HCT116 (cell line): ENCODE measurements at regions not wholly inside any gene's neighbourhood (a gene's known extent, or its start where the extent isn't known, plus 50 kb on each side); places are given as distances from the start of the nearest gene placed in this dataset.

Experiments used
- ATAC-seq: fragments of 200-7000 bp; cut with Tn5 transposase; 2 replicates; pipeline ENCODE4 v1.9.1; 2020; ENCODE audit warnings: mild to moderate bottlenecking, moderate library complexity
- BruUV-seq: library from RNA; stranded (reverse); fragments of 400-500 nt; replicated peaks from 2 replicates; lab custom pipeline; 2021; lab: Mats Ljungman, UMichigan
- CTCF ChIA-PET: fragments of 300-600 bp; sonication (Branson Sonifier 250); formaldehyde crosslinking; loops from one replicate; lab custom pipeline; 2021; ENCODE audit warnings: antibody characterized with exemption; lab: Charles Lee
- POLR2A ChIA-PET: fragments of 300-600, 350-600 bp; sonication (Branson Sonifier 250); formaldehyde crosslinking; loops from one replicate; lab custom pipeline; 2021; ENCODE audit warnings: antibody characterized with exemption; lab: Charles Lee
- RAD21 ChIA-PET, 2 experiments: fragments of 300-600 bp; sonication (Branson Sonifier 250); formaldehyde crosslinking; loops; one replicate each; lab custom pipeline; 2023; ENCODE audit warnings: low total read pairs in 2 of 2; ENCODE audit not compliant: uncharacterized antibody in 2 of 2, unreplicated experiment in 2 of 2, low non-redundant PET in 1 of 2; lab: Charles Lee
- DNase-seq: peaks from one replicate; pipeline ENCODE4 v3.0.0-alpha.2; 2010; ENCODE audit warnings: low read depth, low spot score
- H2AFZ ChIP-seq: fragments of 200-600 bp; shearing (Covaris generic), sonication (generic); 2 replicates; pipeline ENCODE4 v1.6.1; 2017; ENCODE audit warnings: low read depth, mixed run types, mixed read lengths, antibody characterized with exemption, low read length; ENCODE audit not compliant: poor library complexity, severe bottlenecking
- H3K27ac ChIP-seq: 2 replicates; pipeline ENCODE4 v1.5.1; 2012; ENCODE audit warnings: low read depth, low read length
- H3K27me3 ChIP-seq: fragments of 200-600 bp; sonication (generic); 2 replicates; pipeline ENCODE4 v1.6.1; 2016; ENCODE audit warnings: mixed run types, low read length, mixed read lengths; ENCODE audit not compliant: insufficient read depth
- H3K36me3 ChIP-seq, 2 experiments: fragments of 200-500 bp in 1 of 2; fragments of 200-600 bp in 1 of 2; sonication (Bioruptor generic) in 1 of 2; sonication (generic) in 1 of 2; 2 replicates each; pipeline versions ENCODE4 v1.5.1 to v1.6.1; 2014 to 2016; ENCODE audit warnings: low read length in 2 of 2, inconsistent platforms in 1 of 2, mixed read lengths in 1 of 2, mixed run types in 1 of 2; ENCODE audit not compliant: insufficient read depth in 2 of 2, control insufficient read depth in 1 of 2
- H3K4me1 ChIP-seq, 2 experiments: fragments of 200-600 bp in 1 of 2; sonication (generic) in 1 of 2; 2 replicates each; pipeline versions ENCODE4 v1.5.1 to v1.6.1; 2012 to 2017; ENCODE audit warnings: low read length in 2 of 2, inconsistent platforms in 1 of 2, mild to moderate bottlenecking in 1 of 2, mixed read lengths in 1 of 2, mixed run types in 1 of 2, moderate library complexity in 1 of 2; ENCODE audit not compliant: insufficient read depth in 2 of 2, control insufficient read depth in 1 of 2
- H3K4me2 ChIP-seq: fragments of 200-600 bp; sonication (generic); 2 replicates; pipeline ENCODE4 v1.6.1; 2017; ENCODE audit warnings: mixed run types, low read length, mixed read lengths
- H3K4me3 ChIP-seq, 2 experiments: fragments of 200-600 bp in 1 of 2; sonication (generic) in 1 of 2; replicated peaks in 1 of 2; 2 replicates each; pipeline ENCODE4 v1.5.1; 2011 to 2016; ENCODE audit warnings: low read length in 2 of 2, control low read depth in 1 of 2, low read depth in 1 of 2, mild to moderate bottlenecking in 1 of 2, mixed read lengths in 1 of 2, mixed run types in 1 of 2
- H3K79me2 ChIP-seq: fragments of 200-600 bp; sonication (generic); 2 replicates; pipeline ENCODE4 v1.6.1; 2017; ENCODE audit warnings: mild to moderate bottlenecking, mixed run types, low read length, moderate library complexity, mixed read lengths; ENCODE audit not compliant: insufficient read depth
- H3K9ac ChIP-seq: fragments of 200-600 bp; sonication (generic); 2 replicates; pipeline ENCODE4 v1.6.1; 2016; ENCODE audit warnings: low read length, mixed read lengths
- H3K9me2 ChIP-seq: fragments of 200-600 bp; sonication (generic), shearing (Covaris generic); 2 replicates; pipeline ENCODE4 v1.6.1; 2017; ENCODE audit warnings: mixed run types, mild to moderate bottlenecking, moderate library complexity; ENCODE audit not compliant: insufficient read depth
- H3K9me3 ChIP-seq, 2 experiments: fragments of 200-500 bp in 1 of 2; fragments of 200-600 bp in 1 of 2; sonication (Bioruptor generic) in 1 of 2; sonication (generic) in 1 of 2; 2 replicates each; pipeline ENCODE4 v1.6.1; 2014 to 2017; ENCODE audit warnings: low read length in 2 of 2, mixed read lengths in 2 of 2, inconsistent platforms in 1 of 2, low read depth in 1 of 2, mild to moderate bottlenecking in 1 of 2, mixed run types in 1 of 2, moderate library complexity in 1 of 2; ENCODE audit not compliant: control insufficient read depth in 1 of 2, insufficient read depth in 1 of 2
- H4K20me1 ChIP-seq: fragments of 200-600 bp; sonication (generic), shearing (Covaris generic); 2 replicates; pipeline ENCODE4 v1.6.1; 2017; ENCODE audit warnings: mixed run types, mild to moderate bottlenecking, moderate library complexity; ENCODE audit not compliant: insufficient read depth
- EGR1 ChIP-seq: IDR thresholded peaks from 2 replicates; pipeline ENCODE4 v1.6.1; 2012; ENCODE audit warnings: low read depth
- EZH2 ChIP-seq: fragments of 200-600 bp; sonication (generic); IDR thresholded peaks from 2 replicates; pipeline ENCODE4 v1.6.1; 2017; ENCODE audit warnings: antibody characterized with exemption, mixed run types
- SIN3A ChIP-seq: IDR thresholded peaks from 2 replicates; pipeline ENCODE4 v1.6.1; 2012; ENCODE audit warnings: low read depth
- SRF ChIP-seq: IDR thresholded peaks from 2 replicates; pipeline ENCODE4 v1.6.1; 2012; ENCODE audit warnings: low read depth
- ZNF274 ChIP-seq: fragments of 200-500 bp; sonication (Bioruptor generic); IDR thresholded peaks from 2 replicates; pipeline ENCODE4 v1.6.1; 2014; ENCODE audit warnings: mild to moderate bottlenecking, low read depth, low read length, inconsistent platforms
- intact Hi-C: fragments of 100-400 bp; cut with micrococcal nuclease; formaldehyde crosslinking; loops from 2 replicates; pipeline ENCODE4 v1.10.0; 2022
- TF ChIP-seq, protein P1 (sequence below): IDR thresholded peaks from 2 replicates; pipeline ENCODE4 v1.6.1; 2012; ENCODE audit warnings: low read depth
- TF ChIP-seq, protein P2 (sequence below), 3 experiments: fragments of 200-600 bp in 1 of 3; sonication (generic) in 1 of 3; IDR thresholded peaks in 2 of 3; conservative IDR thresholded peaks in 1 of 3; 2 replicates each; pipeline ENCODE4 v1.5.1; 2012 to 2017; ENCODE audit warnings: low read depth in 2 of 3, low read length in 2 of 3, antibody characterized with exemption in 1 of 3, borderline replicate concordance in 1 of 3, control low read depth in 1 of 3, mild to moderate bottlenecking in 1 of 3, mixed read lengths in 1 of 3, mixed run types in 1 of 3, moderate library complexity in 1 of 3; ENCODE audit not compliant: insufficient read depth in 1 of 3
- TF ChIP-seq, protein P3 (sequence below): IDR thresholded peaks from 2 replicates; pipeline ENCODE4 v1.6.1; 2012

DNA sequence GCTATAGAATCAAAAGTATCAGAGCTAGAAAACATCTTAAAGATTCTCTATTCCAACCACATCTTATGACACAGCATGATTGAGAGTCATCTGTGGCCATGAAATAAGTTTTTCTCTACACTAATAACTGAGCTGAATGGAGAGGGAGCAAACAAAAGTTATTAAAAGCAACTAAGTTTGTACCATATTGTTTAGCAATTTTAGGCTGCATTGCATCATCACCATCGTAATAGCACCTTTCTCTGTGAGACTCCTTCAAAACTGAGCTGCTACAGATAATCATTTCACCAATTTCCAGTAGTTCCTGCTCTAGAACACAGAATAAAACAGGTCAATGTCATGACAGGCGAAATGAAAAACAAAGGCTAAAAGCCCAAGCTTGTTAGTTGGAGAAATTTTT, 1183.9 kb downstream of the DIAPH3 start:
- no peaks in the 10 kb centered on the region for H3K36me3 ChIP-seq
- ChIA-PET RAD21 (no interaction called here), POLR2A (no interaction called here)
- no peak for ATAC-seq
- no peaks in the 10 kb centered on the region for H3K9me2 ChIP-seq
- peaks cover 0 to 4% of the 10 kb centered on the region in 2 experiments; a peak in 2 of 4 replicates for H3K9me3 ChIP-seq
- H3K27ac ChIP-seq, result no peak overlapping the region
- no peaks in the 10 kb centered on the region for H3K4me1 ChIP-seq
- BruUV-seq, result no TSS peak
- no peaks in the 10 kb centered on the region for H3K27me3 ChIP-seq
- H3K9ac ChIP-seq, result no peak overlapping the region
- H4K20me1 ChIP-seq, result no peaks in the 10 kb centered on the region
- intact Hi-C loops, result no loop called here
- no peak overlapping the region for H3K4me2 ChIP-seq
- no peak overlapping the region for H2AFZ ChIP-seq
- no peaks in the 10 kb centered on the region for H3K79me2 ChIP-seq
- TF ChIP-seq SRF (no peak), EGR1 (no peak), ZNF274 (no peak), SIN3A (no peak), EZH2 (no peak)
- TF ChIP-seq, protein P1, sequence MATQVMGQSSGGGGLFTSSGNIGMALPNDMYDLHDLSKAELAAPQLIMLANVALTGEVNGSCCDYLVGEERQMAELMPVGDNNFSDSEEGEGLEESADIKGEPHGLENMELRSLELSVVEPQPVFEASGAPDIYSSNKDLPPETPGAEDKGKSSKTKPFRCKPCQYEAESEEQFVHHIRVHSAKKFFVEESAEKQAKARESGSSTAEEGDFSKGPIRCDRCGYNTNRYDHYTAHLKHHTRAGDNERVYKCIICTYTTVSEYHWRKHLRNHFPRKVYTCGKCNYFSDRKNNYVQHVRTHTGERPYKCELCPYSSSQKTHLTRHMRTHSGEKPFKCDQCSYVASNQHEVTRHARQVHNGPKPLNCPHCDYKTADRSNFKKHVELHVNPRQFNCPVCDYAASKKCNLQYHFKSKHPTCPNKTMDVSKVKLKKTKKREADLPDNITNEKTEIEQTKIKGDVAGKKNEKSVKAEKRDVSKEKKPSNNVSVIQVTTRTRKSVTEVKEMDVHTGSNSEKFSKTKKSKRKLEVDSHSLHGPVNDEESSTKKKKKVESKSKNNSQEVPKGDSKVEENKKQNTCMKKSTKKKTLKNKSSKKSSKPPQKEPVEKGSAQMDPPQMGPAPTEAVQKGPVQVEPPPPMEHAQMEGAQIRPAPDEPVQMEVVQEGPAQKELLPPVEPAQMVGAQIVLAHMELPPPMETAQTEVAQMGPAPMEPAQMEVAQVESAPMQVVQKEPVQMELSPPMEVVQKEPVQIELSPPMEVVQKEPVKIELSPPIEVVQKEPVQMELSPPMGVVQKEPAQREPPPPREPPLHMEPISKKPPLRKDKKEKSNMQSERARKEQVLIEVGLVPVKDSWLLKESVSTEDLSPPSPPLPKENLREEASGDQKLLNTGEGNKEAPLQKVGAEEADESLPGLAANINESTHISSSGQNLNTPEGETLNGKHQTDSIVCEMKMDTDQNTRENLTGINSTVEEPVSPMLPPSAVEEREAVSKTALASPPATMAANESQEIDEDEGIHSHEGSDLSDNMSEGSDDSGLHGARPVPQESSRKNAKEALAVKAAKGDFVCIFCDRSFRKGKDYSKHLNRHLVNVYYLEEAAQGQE, result no peak
- TF ChIP-seq, protein P2, sequence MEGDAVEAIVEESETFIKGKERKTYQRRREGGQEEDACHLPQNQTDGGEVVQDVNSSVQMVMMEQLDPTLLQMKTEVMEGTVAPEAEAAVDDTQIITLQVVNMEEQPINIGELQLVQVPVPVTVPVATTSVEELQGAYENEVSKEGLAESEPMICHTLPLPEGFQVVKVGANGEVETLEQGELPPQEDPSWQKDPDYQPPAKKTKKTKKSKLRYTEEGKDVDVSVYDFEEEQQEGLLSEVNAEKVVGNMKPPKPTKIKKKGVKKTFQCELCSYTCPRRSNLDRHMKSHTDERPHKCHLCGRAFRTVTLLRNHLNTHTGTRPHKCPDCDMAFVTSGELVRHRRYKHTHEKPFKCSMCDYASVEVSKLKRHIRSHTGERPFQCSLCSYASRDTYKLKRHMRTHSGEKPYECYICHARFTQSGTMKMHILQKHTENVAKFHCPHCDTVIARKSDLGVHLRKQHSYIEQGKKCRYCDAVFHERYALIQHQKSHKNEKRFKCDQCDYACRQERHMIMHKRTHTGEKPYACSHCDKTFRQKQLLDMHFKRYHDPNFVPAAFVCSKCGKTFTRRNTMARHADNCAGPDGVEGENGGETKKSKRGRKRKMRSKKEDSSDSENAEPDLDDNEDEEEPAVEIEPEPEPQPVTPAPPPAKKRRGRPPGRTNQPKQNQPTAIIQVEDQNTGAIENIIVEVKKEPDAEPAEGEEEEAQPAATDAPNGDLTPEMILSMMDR (IDR thresholded peaks at IDR 0.05 in 2 of 3, conservative IDR thresholded peaks at IDR 0.05 in 1 of 3; ENCODE audit: borderline replicate concordance in 1 of 3, insufficient read depth in 1 of 3, low read depth in 2 of 3, low read length in 2 of 3), result no peak
- TF ChIP-seq, protein P3, sequence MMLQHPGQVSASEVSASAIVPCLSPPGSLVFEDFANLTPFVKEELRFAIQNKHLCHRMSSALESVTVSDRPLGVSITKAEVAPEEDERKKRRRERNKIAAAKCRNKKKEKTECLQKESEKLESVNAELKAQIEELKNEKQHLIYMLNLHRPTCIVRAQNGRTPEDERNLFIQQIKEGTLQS, result no peak
- TF ChIP-seq, all 23 proteins: peak for 0
- CTCF ChIA-PET, result no interaction called here
- H3K4me3 ChIP-seq, result no peak overlapping the region
- no peak for DNase-seq
